Activated CD4-positive, alpha-beta T cell treated with anti-CD3 and anti-CD28 coated beads for 4 hours (primary cell): ENCODE measurements at regions not wholly inside any gene's neighbourhood (a gene's known extent, or its start where the extent isn't known, plus 50 kb on each side); places are given as distances from the start of the nearest gene placed in this dataset.
A peak's percentile ranks its signal among the peaks of the same experiment; 100 is the strongest.

ENCODE experiments used
- DNase-seq, 2 donors: peaks; one replicate each; pipeline ENCODE4 v3.0.0-alpha.2; 2020

GRCh38 chr13:50512474-50513299, 330.8 kb downstream of the DLEU7 start:
- peak; percentile 29 to 30 for DNase-seq

GRCh38 chr13:50513300-50513877, 330.1 kb downstream of the DLEU7 start:
- DNase-seq = no peak

- no peak for DNase-seq
Observed at GRCh38 chr13:50514249-50514648, 329.2 kb downstream of the DLEU7 start.

- DNase-seq = no peak
Observed at GRCh38 chr13:50518131-50518530, 325.4 kb downstream of the DLEU7 start.

- DNase-seq = no peak
Observed at GRCh38 chr13:50518781-50519201, 324.7 kb downstream of the DLEU7 start.

- no peak for DNase-seq
Observed at GRCh38 chr13:50519866-50520265, 323.6 kb downstream of the DLEU7 start.

- DNase-seq = no peak
Observed at GRCh38 chr13:50521006-50521830, 322.3 kb downstream of the DLEU7 start.

GRCh38 chr13:50521831-50522149, 321.7 kb downstream of the DLEU7 start:
- no peak for DNase-seq

- no peak for DNase-seq
Observed at GRCh38 chr13:50522506-50522905, 321.0 kb downstream of the DLEU7 start.

- no peak for DNase-seq
Observed at GRCh38 chr13:50523307-50523706, 320.2 kb downstream of the DLEU7 start.

GRCh38 chr13:50524560-50524959, 318.9 kb downstream of the DLEU7 start:
- no peak for DNase-seq

GRCh38 chr13:50526661-50527071, 316.8 kb downstream of the DLEU7 start:
- no peak for DNase-seq

- DNase-seq = no peak
Observed at GRCh38 chr13:50527188-50527587, 316.3 kb downstream of the DLEU7 start.

GRCh38 chr13:50527612-50528509, 315.6 kb downstream of the DLEU7 start:
- DNase-seq = no peak

GRCh38 chr13:50529154-50529882, 314.2 kb downstream of the DLEU7 start:
- DNase-seq = peak in 1 of 2 donors; percentile 4

GRCh38 chr13:50531917-50532899, 311.3 kb downstream of the DLEU7 start:
- DNase-seq = no peak

GRCh38 chr13:50535050-50535449, 308.4 kb downstream of the DLEU7 start:
- DNase-seq = no peak

GRCh38 chr13:50537029-50537428, 306.5 kb downstream of the DLEU7 start:
- no peak for DNase-seq

- no peak for DNase-seq
Observed at GRCh38 chr13:50539791-50540530, 303.5 kb downstream of the DLEU7 start.

- DNase-seq = no peak
Observed at GRCh38 chr13:50543141-50543540, 300.4 kb downstream of the DLEU7 start.
